ENCODE measurements at regions not wholly inside any gene's neighbourhood (a gene's known extent, or its start where the extent isn't known, plus 50 kb on each side); places are given as distances from the start of the nearest gene placed in this dataset.

DNA sequence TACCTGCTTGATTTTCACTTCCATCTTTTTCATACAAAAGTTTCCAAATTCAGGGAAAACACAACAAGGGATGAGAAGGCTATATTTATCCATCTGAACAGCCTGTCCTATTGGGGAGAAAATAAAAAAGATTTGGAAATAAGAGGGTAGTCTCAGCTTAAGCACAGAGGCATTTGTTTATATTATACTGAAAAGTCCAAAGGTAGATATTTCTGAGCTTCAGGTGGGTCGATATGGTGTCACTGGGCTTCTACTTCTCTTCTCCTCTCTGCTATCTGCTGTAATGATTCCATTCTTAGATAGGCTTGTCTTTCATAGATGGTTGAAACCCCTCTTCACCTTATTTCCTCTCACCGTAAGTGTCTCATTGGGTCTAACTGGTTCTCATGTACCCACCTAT, 337.0 kb downstream of the INSC start:
- no peak for TF ChIP-seq POLR2A (IDR thresholded peaks at IDR 0.05)
- TF ChIP-seq, protein P1, sequence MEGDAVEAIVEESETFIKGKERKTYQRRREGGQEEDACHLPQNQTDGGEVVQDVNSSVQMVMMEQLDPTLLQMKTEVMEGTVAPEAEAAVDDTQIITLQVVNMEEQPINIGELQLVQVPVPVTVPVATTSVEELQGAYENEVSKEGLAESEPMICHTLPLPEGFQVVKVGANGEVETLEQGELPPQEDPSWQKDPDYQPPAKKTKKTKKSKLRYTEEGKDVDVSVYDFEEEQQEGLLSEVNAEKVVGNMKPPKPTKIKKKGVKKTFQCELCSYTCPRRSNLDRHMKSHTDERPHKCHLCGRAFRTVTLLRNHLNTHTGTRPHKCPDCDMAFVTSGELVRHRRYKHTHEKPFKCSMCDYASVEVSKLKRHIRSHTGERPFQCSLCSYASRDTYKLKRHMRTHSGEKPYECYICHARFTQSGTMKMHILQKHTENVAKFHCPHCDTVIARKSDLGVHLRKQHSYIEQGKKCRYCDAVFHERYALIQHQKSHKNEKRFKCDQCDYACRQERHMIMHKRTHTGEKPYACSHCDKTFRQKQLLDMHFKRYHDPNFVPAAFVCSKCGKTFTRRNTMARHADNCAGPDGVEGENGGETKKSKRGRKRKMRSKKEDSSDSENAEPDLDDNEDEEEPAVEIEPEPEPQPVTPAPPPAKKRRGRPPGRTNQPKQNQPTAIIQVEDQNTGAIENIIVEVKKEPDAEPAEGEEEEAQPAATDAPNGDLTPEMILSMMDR (IDR thresholded peaks at IDR 0.05) = no peak

Measured in uterus (tissue), 2 donors.